Panc1 (cell line): ENCODE measurements at regions not wholly inside any gene's neighbourhood (a gene's known extent, or its start where the extent isn't known, plus 50 kb on each side); places are given as distances from the start of the nearest gene placed in this dataset.

ENCODE experiments used
- ATAC-seq: fragments of 200-7000 bp; cut with Tn5 transposase; 2 replicates; pipeline ENCODE4 v1.9.1; 2020; ENCODE audit warnings: mild to moderate bottlenecking, moderate library complexity
- BruUV-seq: library from RNA; stranded (reverse); fragments of 400-500 nt; replicated peaks from 2 replicates; lab custom pipeline; 2021; lab: Mats Ljungman, UMichigan
- CTCF ChIA-PET: fragments of 300-600 bp; sonication (Branson Sonifier 250); formaldehyde crosslinking; loops from one replicate; lab custom pipeline; 2022; ENCODE audit warnings: antibody characterized with exemption; lab: Charles Lee
- POLR2A ChIA-PET: fragments of 300-600 bp; sonication (Branson Sonifier 250); formaldehyde crosslinking; loops from one replicate; lab custom pipeline; 2022; ENCODE audit warnings: antibody characterized with exemption; lab: Charles Lee
- DNase-seq: peaks from one replicate; pipeline ENCODE4 v3.0.0-alpha.2; 2010; ENCODE audit warnings: low read depth, low spot score
- H3K27ac ChIP-seq: 2 replicates; pipeline ENCODE4 v1.5.1; 2011; ENCODE audit warnings: mild to moderate bottlenecking, low read length, inconsistent platforms
- H3K27me3 ChIP-seq: fragments of 200-500 bp; sonication (Bioruptor generic); 2 replicates; pipeline ENCODE4 v1.6.0; 2014; ENCODE audit warnings: low read length, inconsistent platforms; ENCODE audit not compliant: control insufficient read depth, insufficient read depth
- H3K36me3 ChIP-seq: fragments of 200-500 bp; sonication (Bioruptor generic); 2 replicates; pipeline ENCODE4 v1.5.1; 2014; ENCODE audit warnings: inconsistent platforms, mild to moderate bottlenecking, low read length, moderate library complexity; ENCODE audit not compliant: control insufficient read depth, insufficient read depth
- H3K4me1 ChIP-seq: 2 replicates; pipeline ENCODE4 v1.5.1; 2011; ENCODE audit warnings: inconsistent platforms, mild to moderate bottlenecking, low read length, moderate library complexity; ENCODE audit not compliant: control insufficient read depth, insufficient read depth
- H3K4me3 ChIP-seq, 2 experiments: 2 replicates each; pipeline ENCODE4 v1.5.1; 2011 to 2012; ENCODE audit warnings: low read depth in 2 of 2, low read length in 2 of 2, mild to moderate bottlenecking in 2 of 2, inconsistent platforms in 1 of 2, moderate library complexity in 1 of 2
- H3K9me3 ChIP-seq: fragments of 200-500 bp; sonication (Bioruptor generic); 2 replicates; pipeline ENCODE4 v1.5.1; 2014; ENCODE audit warnings: low read depth, mild to moderate bottlenecking, inconsistent platforms, low read length, moderate library complexity; ENCODE audit not compliant: control insufficient read depth, insufficient read depth
- POLR2AphosphoS5 ChIP-seq: IDR thresholded peaks from 2 replicates; pipeline ENCODE4 v1.6.1; 2012; ENCODE audit warnings: mild to moderate bottlenecking, low read depth, low read length, moderate library complexity
- SIN3A ChIP-seq: IDR thresholded peaks from 2 replicates; pipeline ENCODE4 v1.6.1; 2012; ENCODE audit warnings: low read depth, mild to moderate bottlenecking, low read length, moderate library complexity, borderline replicate concordance; ENCODE audit not compliant: insufficient read depth
- TCF7L2 ChIP-seq: IDR thresholded peaks from 2 replicates; pipeline ENCODE4 v1.6.1; 2011; ENCODE audit warnings: mild to moderate bottlenecking, low read depth, low read length, inconsistent platforms
- in situ Hi-C: cut with HindIII; loops from 2 replicates; pipeline ENCODE4 v1.10.0; 2016; ENCODE audit warnings: low sequenced_read_pairs, low pct_unique_long_range_greater_than_20kb
- intact Hi-C: fragments of 100-400 bp; cut with micrococcal nuclease; formaldehyde crosslinking; loops from one replicate; pipeline ENCODE4 v1.10.0; 2022; ENCODE audit not compliant: unreplicated experiment
- TF ChIP-seq, protein P1 (sequence below), 2 experiments: IDR thresholded peaks; 2 replicates each; pipeline ENCODE4 v1.6.1; 2011 to 2012; ENCODE audit warnings: low read depth in 2 of 2, control low read depth in 1 of 2, low read length in 1 of 2, mild to moderate bottlenecking in 1 of 2, moderate library complexity in 1 of 2; ENCODE audit not compliant: insufficient read depth in 1 of 2
- TF ChIP-seq, protein P2 (sequence below): fragments of 450-650 bp; IDR thresholded peaks from 2 replicates; pipeline ENCODE4 v1.5.1; 2017; ENCODE audit warnings: mild to moderate bottlenecking

GRCh38 chr5:16238018-16238417, 58.4 kb upstream of the MARCHF11 start:
- no peak for ATAC-seq
- POLR2A ChIA-PET, result no interaction called here
- in situ Hi-C loops, result no loop called here
- TF ChIP-seq SIN3A, result no peak
- TF ChIP-seq, protein P1, sequence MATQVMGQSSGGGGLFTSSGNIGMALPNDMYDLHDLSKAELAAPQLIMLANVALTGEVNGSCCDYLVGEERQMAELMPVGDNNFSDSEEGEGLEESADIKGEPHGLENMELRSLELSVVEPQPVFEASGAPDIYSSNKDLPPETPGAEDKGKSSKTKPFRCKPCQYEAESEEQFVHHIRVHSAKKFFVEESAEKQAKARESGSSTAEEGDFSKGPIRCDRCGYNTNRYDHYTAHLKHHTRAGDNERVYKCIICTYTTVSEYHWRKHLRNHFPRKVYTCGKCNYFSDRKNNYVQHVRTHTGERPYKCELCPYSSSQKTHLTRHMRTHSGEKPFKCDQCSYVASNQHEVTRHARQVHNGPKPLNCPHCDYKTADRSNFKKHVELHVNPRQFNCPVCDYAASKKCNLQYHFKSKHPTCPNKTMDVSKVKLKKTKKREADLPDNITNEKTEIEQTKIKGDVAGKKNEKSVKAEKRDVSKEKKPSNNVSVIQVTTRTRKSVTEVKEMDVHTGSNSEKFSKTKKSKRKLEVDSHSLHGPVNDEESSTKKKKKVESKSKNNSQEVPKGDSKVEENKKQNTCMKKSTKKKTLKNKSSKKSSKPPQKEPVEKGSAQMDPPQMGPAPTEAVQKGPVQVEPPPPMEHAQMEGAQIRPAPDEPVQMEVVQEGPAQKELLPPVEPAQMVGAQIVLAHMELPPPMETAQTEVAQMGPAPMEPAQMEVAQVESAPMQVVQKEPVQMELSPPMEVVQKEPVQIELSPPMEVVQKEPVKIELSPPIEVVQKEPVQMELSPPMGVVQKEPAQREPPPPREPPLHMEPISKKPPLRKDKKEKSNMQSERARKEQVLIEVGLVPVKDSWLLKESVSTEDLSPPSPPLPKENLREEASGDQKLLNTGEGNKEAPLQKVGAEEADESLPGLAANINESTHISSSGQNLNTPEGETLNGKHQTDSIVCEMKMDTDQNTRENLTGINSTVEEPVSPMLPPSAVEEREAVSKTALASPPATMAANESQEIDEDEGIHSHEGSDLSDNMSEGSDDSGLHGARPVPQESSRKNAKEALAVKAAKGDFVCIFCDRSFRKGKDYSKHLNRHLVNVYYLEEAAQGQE (IDR thresholded peaks at IDR 0.05; ENCODE audit: insufficient read depth in 1 of 2, low read depth in 2 of 2, low read length in 1 of 2), result no peak
- CTCF ChIA-PET, result no interaction called here
- intact Hi-C loops, result no loop called here
- no peaks in the 10 kb centered on the region for H3K4me1 ChIP-seq
- H3K36me3 ChIP-seq, result no peaks in the 10 kb centered on the region
- no peaks in the 10 kb centered on the region for H3K9me3 ChIP-seq
- no peak overlapping the region for H3K27ac ChIP-seq
- no peaks in the 10 kb centered on the region for H3K27me3 ChIP-seq
- BruUV-seq, result no TSS peak
- no peak for DNase-seq
- H3K4me3 ChIP-seq, result no peak overlapping the region

DNA sequence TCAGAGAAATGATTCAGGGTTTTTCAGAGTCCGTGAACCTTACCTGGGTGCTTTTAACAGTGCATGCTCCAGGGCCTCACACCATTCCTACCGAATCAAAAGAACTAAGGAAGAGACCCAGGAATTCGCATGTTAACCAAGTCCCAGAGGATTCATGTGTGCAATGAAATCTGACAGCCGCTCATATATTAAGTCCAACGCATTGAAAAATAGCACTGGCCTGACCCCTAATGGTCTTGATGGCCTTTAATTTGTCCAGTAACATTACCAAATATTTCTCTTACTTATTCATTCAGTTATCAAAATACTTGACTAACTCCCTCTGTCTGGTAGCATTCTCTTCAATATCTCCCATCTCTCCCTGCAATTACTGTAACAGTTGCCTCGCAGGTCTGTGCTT, 55.0 kb upstream of the MARCHF11 start:
- Histone ChIP-seq H3K4me3 (no peak overlapping the region), H3K27me3 (no peaks in the 10 kb centered on the region), H3K27ac (no peak overlapping the region), H3K4me1 (no peaks in the 10 kb centered on the region), H3K36me3 (no peaks in the 10 kb centered on the region), H3K9me3 (no peaks in the 10 kb centered on the region)
- in situ Hi-C loops, result no loop called here
- ATAC-seq, result no peak
- ChIA-PET POLR2A (no interaction called here), CTCF (no interaction called here)
- DNase-seq, result no peak
- TF ChIP-seq, protein P1 (IDR thresholded peaks at IDR 0.05; ENCODE audit: insufficient read depth in 1 of 2, low read depth in 2 of 2, low read length in 1 of 2), result no peak
- TF ChIP-seq SIN3A, result no peak
- TF ChIP-seq POLR2AphosphoS5, result no peak
- TF ChIP-seq, protein P2, sequence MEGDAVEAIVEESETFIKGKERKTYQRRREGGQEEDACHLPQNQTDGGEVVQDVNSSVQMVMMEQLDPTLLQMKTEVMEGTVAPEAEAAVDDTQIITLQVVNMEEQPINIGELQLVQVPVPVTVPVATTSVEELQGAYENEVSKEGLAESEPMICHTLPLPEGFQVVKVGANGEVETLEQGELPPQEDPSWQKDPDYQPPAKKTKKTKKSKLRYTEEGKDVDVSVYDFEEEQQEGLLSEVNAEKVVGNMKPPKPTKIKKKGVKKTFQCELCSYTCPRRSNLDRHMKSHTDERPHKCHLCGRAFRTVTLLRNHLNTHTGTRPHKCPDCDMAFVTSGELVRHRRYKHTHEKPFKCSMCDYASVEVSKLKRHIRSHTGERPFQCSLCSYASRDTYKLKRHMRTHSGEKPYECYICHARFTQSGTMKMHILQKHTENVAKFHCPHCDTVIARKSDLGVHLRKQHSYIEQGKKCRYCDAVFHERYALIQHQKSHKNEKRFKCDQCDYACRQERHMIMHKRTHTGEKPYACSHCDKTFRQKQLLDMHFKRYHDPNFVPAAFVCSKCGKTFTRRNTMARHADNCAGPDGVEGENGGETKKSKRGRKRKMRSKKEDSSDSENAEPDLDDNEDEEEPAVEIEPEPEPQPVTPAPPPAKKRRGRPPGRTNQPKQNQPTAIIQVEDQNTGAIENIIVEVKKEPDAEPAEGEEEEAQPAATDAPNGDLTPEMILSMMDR, result no peak; the same call in 1 of the 2 replicates
- no peak for TF ChIP-seq TCF7L2
- intact Hi-C loops, result no loop called here
- no TSS peak for BruUV-seq
